ENCODE measurements at regions not wholly inside any gene's neighbourhood (a gene's known extent, or its start where the extent isn't known, plus 50 kb on each side); places are given as distances from the start of the nearest gene placed in this dataset.

DNA sequence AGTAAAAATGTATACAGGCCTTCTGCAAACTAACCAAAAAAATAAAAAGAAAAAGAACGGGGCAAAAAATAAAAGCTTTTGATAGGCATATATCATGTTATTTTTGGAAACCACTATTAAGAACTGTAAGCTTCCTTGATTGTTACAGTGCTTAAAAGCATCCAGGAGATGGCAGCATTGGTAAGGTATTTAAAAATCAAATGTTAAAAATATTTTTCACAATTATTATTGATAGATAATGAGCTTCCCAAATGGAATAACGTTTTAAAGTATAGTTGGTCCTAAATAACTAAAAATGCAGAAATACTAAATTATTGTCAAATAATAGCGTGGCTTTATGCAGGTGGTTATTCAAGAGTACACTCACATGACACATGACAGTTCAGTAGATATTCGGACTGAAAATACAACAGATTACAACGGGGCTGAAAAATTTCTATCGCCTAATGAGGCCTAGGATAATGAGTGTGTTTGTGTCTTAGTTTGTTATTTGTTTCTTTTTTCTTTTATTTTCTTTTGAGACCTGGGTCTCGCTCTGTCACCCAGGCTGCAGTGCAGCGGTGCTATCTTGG is 127.2 kb upstream of the ATF7IP start:
- TF ChIP-seq, protein P1, sequence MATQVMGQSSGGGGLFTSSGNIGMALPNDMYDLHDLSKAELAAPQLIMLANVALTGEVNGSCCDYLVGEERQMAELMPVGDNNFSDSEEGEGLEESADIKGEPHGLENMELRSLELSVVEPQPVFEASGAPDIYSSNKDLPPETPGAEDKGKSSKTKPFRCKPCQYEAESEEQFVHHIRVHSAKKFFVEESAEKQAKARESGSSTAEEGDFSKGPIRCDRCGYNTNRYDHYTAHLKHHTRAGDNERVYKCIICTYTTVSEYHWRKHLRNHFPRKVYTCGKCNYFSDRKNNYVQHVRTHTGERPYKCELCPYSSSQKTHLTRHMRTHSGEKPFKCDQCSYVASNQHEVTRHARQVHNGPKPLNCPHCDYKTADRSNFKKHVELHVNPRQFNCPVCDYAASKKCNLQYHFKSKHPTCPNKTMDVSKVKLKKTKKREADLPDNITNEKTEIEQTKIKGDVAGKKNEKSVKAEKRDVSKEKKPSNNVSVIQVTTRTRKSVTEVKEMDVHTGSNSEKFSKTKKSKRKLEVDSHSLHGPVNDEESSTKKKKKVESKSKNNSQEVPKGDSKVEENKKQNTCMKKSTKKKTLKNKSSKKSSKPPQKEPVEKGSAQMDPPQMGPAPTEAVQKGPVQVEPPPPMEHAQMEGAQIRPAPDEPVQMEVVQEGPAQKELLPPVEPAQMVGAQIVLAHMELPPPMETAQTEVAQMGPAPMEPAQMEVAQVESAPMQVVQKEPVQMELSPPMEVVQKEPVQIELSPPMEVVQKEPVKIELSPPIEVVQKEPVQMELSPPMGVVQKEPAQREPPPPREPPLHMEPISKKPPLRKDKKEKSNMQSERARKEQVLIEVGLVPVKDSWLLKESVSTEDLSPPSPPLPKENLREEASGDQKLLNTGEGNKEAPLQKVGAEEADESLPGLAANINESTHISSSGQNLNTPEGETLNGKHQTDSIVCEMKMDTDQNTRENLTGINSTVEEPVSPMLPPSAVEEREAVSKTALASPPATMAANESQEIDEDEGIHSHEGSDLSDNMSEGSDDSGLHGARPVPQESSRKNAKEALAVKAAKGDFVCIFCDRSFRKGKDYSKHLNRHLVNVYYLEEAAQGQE (IDR thresholded peaks at IDR 0.05; ENCODE audit: low read depth), result no peak
- TF ChIP-seq TAF1 (IDR thresholded peaks at IDR 0.05; ENCODE audit: low read depth) (no peak), CREB1 (IDR thresholded peaks at IDR 0.05; ENCODE audit: low read depth) (no peak), EP300 (IDR thresholded peaks at IDR 0.05; ENCODE audit: borderline replicate concordance) (no peak), YY1 (IDR thresholded peaks at IDR 0.05; ENCODE audit: low read depth) (no peak), TEAD4 (IDR thresholded peaks at IDR 0.05) (no peak), CEBPB (IDR thresholded peaks at IDR 0.05) (no peak), EGR1 (IDR thresholded peaks at IDR 0.05) (no peak), RAD21 (IDR thresholded peaks at IDR 0.05; ENCODE audit: low read depth) (peak; percentile 85), TCF12 (IDR thresholded peaks at IDR 0.05; ENCODE audit: low read depth) (no peak)
- TF ChIP-seq, protein P2, sequence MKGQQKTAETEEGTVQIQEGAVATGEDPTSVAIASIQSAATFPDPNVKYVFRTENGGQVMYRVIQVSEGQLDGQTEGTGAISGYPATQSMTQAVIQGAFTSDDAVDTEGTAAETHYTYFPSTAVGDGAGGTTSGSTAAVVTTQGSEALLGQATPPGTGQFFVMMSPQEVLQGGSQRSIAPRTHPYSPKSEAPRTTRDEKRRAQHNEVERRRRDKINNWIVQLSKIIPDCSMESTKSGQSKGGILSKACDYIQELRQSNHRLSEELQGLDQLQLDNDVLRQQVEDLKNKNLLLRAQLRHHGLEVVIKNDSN (IDR thresholded peaks at IDR 0.05), result no peak
- TF ChIP-seq, protein P3, sequence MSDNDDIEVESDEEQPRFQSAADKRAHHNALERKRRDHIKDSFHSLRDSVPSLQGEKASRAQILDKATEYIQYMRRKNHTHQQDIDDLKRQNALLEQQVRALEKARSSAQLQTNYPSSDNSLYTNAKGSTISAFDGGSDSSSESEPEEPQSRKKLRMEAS (IDR thresholded peaks at IDR 0.05), result no peak

Measured in Ishikawa (cell line).